IMR-90 (cell line): ENCODE measurements at regions not wholly inside any gene's neighbourhood (a gene's known extent, or its start where the extent isn't known, plus 50 kb on each side); places are given as distances from the start of the nearest gene placed in this dataset.

Experiments used
- ATAC-seq: fragments of 200-7000 bp; cut with Tn5 transposase; 2 replicates; pipeline ENCODE4 v1.9.1; 2020; ENCODE audit warnings: low read depth, mild to moderate bottlenecking, moderate library complexity
- BruUV-seq: library from RNA; stranded (reverse); fragments of 400-500 nt; replicated peaks from 2 replicates; lab custom pipeline; 2021; lab: Mats Ljungman, UMichigan
- CTCF ChIA-PET: fragments of 300-600 bp; formaldehyde crosslinking; extraction: SDS; loops from one replicate; lab custom pipeline; 2021; ENCODE audit warnings: antibody characterized with exemption; lab: Yijun Ruan, JAX
- POLR2A ChIA-PET: fragments of 300-600 bp; sonication (Branson Sonifier 250); formaldehyde crosslinking; loops from one replicate; lab custom pipeline; 2022; ENCODE audit warnings: antibody characterized with exemption; ENCODE audit not compliant: unreplicated experiment; lab: Charles Lee
- DNase-seq: peaks from one replicate; pipeline ENCODE4 v3.0.0; 2013
- H2AFZ ChIP-seq: replicated peaks from 2 replicates; pipeline ENCODE3; 2013; ENCODE audit warnings: low read length, mild to moderate bottlenecking; ENCODE audit not compliant: poor library complexity
- H2AK5ac ChIP-seq: 2 replicates; pipeline ENCODE4 v1.6.1; 2013; ENCODE audit warnings: low read depth, low read length, inconsistent platforms
- H2AK9ac ChIP-seq: replicated peaks from 2 replicates; pipeline ENCODE3; 2013; ENCODE audit warnings: mild to moderate bottlenecking, low read depth, low read length, moderate library complexity; ENCODE audit not compliant: poor library complexity
- H2BK120ac ChIP-seq: 2 replicates; pipeline ENCODE4 v1.6.1; 2013; ENCODE audit warnings: low read depth, low read length, inconsistent platforms
- H2BK15ac ChIP-seq: 3 replicates; pipeline ENCODE4 v1.6.1; 2013; ENCODE audit warnings: low read depth, low read length, inconsistent platforms
- H2BK20ac ChIP-seq: 2 replicates; pipeline ENCODE4 v1.6.1; 2013; ENCODE audit warnings: low read depth, mild to moderate bottlenecking, inconsistent platforms, low read length, moderate library complexity
- H2BK5ac ChIP-seq: 2 replicates; pipeline ENCODE4 v1.6.1; 2013; ENCODE audit warnings: mild to moderate bottlenecking, low read depth, low read length, inconsistent platforms; ENCODE audit not compliant: poor library complexity, severe bottlenecking
- H3K14ac ChIP-seq: replicated peaks from 2 replicates; pipeline ENCODE4 v1.6.1; 2013; ENCODE audit warnings: low read depth, low read length, inconsistent platforms
- H3K18ac ChIP-seq: 2 replicates; pipeline ENCODE4 v1.6.1; 2013; ENCODE audit warnings: low read depth, low read length, control low read depth
- H3K23ac ChIP-seq: 2 replicates; pipeline ENCODE4 v1.6.1; 2013; ENCODE audit warnings: low read depth, low read length, inconsistent platforms
- H3K27ac ChIP-seq: 2 replicates; pipeline ENCODE4 v1.5.1; 2013; ENCODE audit warnings: mild to moderate bottlenecking, control low read depth, low read length; ENCODE audit not compliant: insufficient read depth
- H3K27me3 ChIP-seq: 2 replicates; pipeline ENCODE4 v1.6.1; 2013; ENCODE audit warnings: low read length; ENCODE audit not compliant: control insufficient read depth, insufficient read depth
- H3K36me3 ChIP-seq: 2 replicates; pipeline ENCODE4 v1.6.1; 2013; ENCODE audit warnings: low read length, mixed read lengths; ENCODE audit not compliant: control insufficient read depth, insufficient read depth
- H3K4ac ChIP-seq: 2 replicates; pipeline ENCODE4 v1.6.1; 2013; ENCODE audit warnings: low read depth, low read length, inconsistent platforms
- H3K4me1 ChIP-seq: 2 replicates; pipeline ENCODE4 v1.6.1; 2013; ENCODE audit warnings: low read length, mixed read lengths; ENCODE audit not compliant: control insufficient read depth, insufficient read depth
- H3K4me2 ChIP-seq: 2 replicates; pipeline ENCODE4 v1.6.1; 2013; ENCODE audit warnings: low read depth, mild to moderate bottlenecking, control low read depth, low read length, moderate library complexity
- H3K4me3 ChIP-seq: 2 replicates; pipeline ENCODE4 v1.5.1; 2013; ENCODE audit warnings: low read depth, mild to moderate bottlenecking, control low read depth, low read length, moderate library complexity; ENCODE audit not compliant: insufficient read depth
- H3K56ac ChIP-seq: 2 replicates; pipeline ENCODE4 v1.6.1; 2013; ENCODE audit warnings: low read length, inconsistent platforms; ENCODE audit not compliant: insufficient read depth; ENCODE audit errors: extremely low read depth
- H3K79me1 ChIP-seq, 2 experiments: 2 replicates each; pipeline ENCODE4 v1.6.1; 2013; ENCODE audit warnings: low read length in 2 of 2, inconsistent platforms in 1 of 2, low read depth in 1 of 2
- H3K9ac ChIP-seq: 2 replicates; pipeline ENCODE4 v1.6.1; 2013; ENCODE audit warnings: low read depth, low read length, control low read depth
- H3K9me1 ChIP-seq: 2 replicates; pipeline ENCODE4 v1.6.1; 2013; ENCODE audit warnings: low read length, inconsistent platforms; ENCODE audit not compliant: insufficient read depth
- H3K9me3 ChIP-seq: 2 replicates; pipeline ENCODE4 v1.6.1; 2013; ENCODE audit warnings: low read length; ENCODE audit not compliant: control insufficient read depth, insufficient read depth
- H4K20me1 ChIP-seq: 2 replicates; pipeline ENCODE4 v1.6.1; 2013; ENCODE audit warnings: low read length, inconsistent platforms; ENCODE audit not compliant: insufficient read depth
- H4K5ac ChIP-seq: 2 replicates; pipeline ENCODE4 v1.6.1; 2013; ENCODE audit warnings: mild to moderate bottlenecking, low read depth, low read length, control low read depth
- H4K8ac ChIP-seq, 2 experiments: 2 replicates each; pipeline ENCODE4 v1.6.1; 2013; ENCODE audit warnings: low read depth in 2 of 2, low read length in 2 of 2, control low read depth in 1 of 2, inconsistent platforms in 1 of 2
- H4K91ac ChIP-seq: 2 replicates; pipeline ENCODE4 v1.6.1; 2013; ENCODE audit warnings: low read depth, low read length, inconsistent platforms; ENCODE audit not compliant: insufficient read depth
- BHLHE40 ChIP-seq: fragments of 150-350 bp; IDR thresholded peaks from 2 replicates; pipeline ENCODE4 v1.6.1; 2016; ENCODE audit warnings: mild to moderate bottlenecking, low read depth, low read length
- CEBPB ChIP-seq: IDR thresholded peaks from 2 replicates; pipeline ENCODE4 v1.6.1; 2012; ENCODE audit warnings: low read depth, low read length, improper control_type of control experiment
- CHD1 ChIP-seq: IDR thresholded peaks from 2 replicates; pipeline ENCODE4 v1.6.1; 2012; ENCODE audit warnings: low read depth, low read length, improper control_type of control experiment
- CTCF ChIP-seq: conservative IDR thresholded peaks from 2 replicates; pipeline ENCODE4 v1.5.1; 2012; ENCODE audit warnings: mild to moderate bottlenecking, low read depth, low read length, improper control_type of control experiment
- FOS ChIP-seq: fragments of 150-350 bp; IDR thresholded peaks from 2 replicates; pipeline ENCODE4 v1.6.1; 2016; ENCODE audit warnings: low read depth, low read length
- MAFK ChIP-seq: IDR thresholded peaks from 2 replicates; pipeline ENCODE4 v1.6.1; 2012; ENCODE audit warnings: low read depth, low read length, improper control_type of control experiment
- MAZ ChIP-seq: IDR thresholded peaks from 2 replicates; pipeline ENCODE4 v1.6.1; 2012; ENCODE audit warnings: low read depth, mild to moderate bottlenecking, low read length, improper control_type of control experiment, moderate library complexity, borderline replicate concordance
- MXI1 ChIP-seq: IDR thresholded peaks from 2 replicates; pipeline ENCODE4 v1.6.1; 2012; ENCODE audit warnings: low read depth, mild to moderate bottlenecking, low read length, moderate library complexity, borderline replicate concordance
- NFE2L2 ChIP-seq: fragments of 150-350 bp; IDR thresholded peaks from 2 replicates; pipeline ENCODE4 v1.6.1; 2016; ENCODE audit warnings: low read depth, mild to moderate bottlenecking, low read length
- POLR2A ChIP-seq: IDR thresholded peaks from 2 replicates; pipeline ENCODE4 v1.6.1; 2012; ENCODE audit warnings: mild to moderate bottlenecking, low read depth, low read length
- RAD21 ChIP-seq: IDR thresholded peaks from 2 replicates; pipeline ENCODE4 v1.6.1; 2012; ENCODE audit warnings: low read length, improper control_type of control experiment
- RCOR1 ChIP-seq: IDR thresholded peaks from 2 replicates; pipeline ENCODE4 v1.6.1; 2012; ENCODE audit warnings: mild to moderate bottlenecking, low read length, improper control_type of control experiment; ENCODE audit not compliant: insufficient replicate concordance
- RFX5 ChIP-seq: IDR thresholded peaks from 2 replicates; pipeline ENCODE4 v1.8.0; 2012; ENCODE audit warnings: low read depth, mild to moderate bottlenecking, low read length, moderate library complexity
- SMC3 ChIP-seq: fragments of 150-350 bp; IDR thresholded peaks from 2 replicates; pipeline ENCODE4 v1.6.1; 2016; ENCODE audit warnings: low read depth, mild to moderate bottlenecking, antibody characterized with exemption, low read length, moderate library complexity
- WGBS, 2 experiments: methylation state at CpG; one replicate each; pipeline versions ENCODE4 v1.1.5 to v1.1.7; 2013; ENCODE audit warnings: missing lambda C conversion rate in 2 of 2; ENCODE audit not compliant: insufficient read length in 1 of 2; ENCODE audit errors: extremely low coverage in 2 of 2; 5-methylcytosine and 5-hydroxymethylcytosine counted together
- dilution Hi-C: fragments of 300-500 bp; cut with HindIII; formaldehyde crosslinking; loops from one replicate; pipeline ENCODE4 v1.14.3; 2018; ENCODE audit warnings: low sequenced_read_pairs; ENCODE audit not compliant: unreplicated experiment
- in situ Hi-C: fragments of 300-500 bp; cut with MboI; formaldehyde crosslinking; loops from 3 replicates; pipeline ENCODE4 v1.14.3; 2019; ENCODE audit warnings: low sequenced_read_pairs, inconsistent platforms, mixed read lengths
- intact Hi-C: fragments of 100-400 bp; cut with micrococcal nuclease; formaldehyde crosslinking; loops from 2 replicates; pipeline ENCODE4 v1.10.0; 2022
- TF ChIP-seq, protein P1 (sequence below): fragments of 150-350 bp; IDR thresholded peaks from 2 replicates; pipeline ENCODE4 v1.6.1; 2016; ENCODE audit warnings: low read depth, mild to moderate bottlenecking, low read length, moderate library complexity, borderline replicate concordance
- TF ChIP-seq, protein P2 (sequence below): fragments of 150-350 bp; IDR thresholded peaks from 2 replicates; pipeline ENCODE4 v1.6.1; 2017; ENCODE audit warnings: mild to moderate bottlenecking, antibody characterized with exemption, low read length, low read depth

DNA sequence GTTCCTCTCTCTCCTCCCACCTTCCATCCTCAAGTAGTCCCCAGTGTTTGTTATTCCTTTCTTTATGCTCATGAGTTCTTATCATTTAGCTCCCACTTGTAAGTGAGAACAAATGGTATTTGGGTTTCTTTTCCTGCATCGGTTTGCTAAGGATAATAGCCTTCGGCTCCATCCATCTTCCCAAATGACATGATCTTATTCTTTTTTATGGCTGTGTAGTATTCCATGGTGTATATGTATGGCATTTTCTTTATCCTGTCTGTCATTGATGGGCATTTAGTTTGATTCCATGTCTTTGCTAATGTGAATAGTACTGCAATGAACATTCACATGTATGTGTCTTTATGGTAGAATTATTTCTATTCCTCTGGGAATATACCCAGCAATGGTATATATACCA lies 62.4 kb upstream of the CFAP161 start:
- Histone ChIP-seq H3K56ac (no peak overlapping the region), H2AK5ac (no peak overlapping the region), H3K27me3 (peaks cover 10% of the 10 kb centered on the region), H4K20me1 (no peaks in the 10 kb centered on the region), H3K27ac (no peak overlapping the region), H2BK120ac (no peak overlapping the region), H3K4me3 (no peak overlapping the region), H3K36me3 (no peaks in the 10 kb centered on the region), H2BK20ac (no peak overlapping the region), H3K9me1 (no peaks in the 10 kb centered on the region), H2BK15ac (no peak overlapping the region), H3K9me3 (no peaks in the 10 kb centered on the region), H3K4me1 (peaks cover 4% of the 10 kb centered on the region; the same call in 1 of the 2 replicates), H4K5ac (no peak overlapping the region), H2AK9ac (no peak overlapping the region), H2AFZ (no peak overlapping the region), H3K79me1 (no peaks in the 10 kb centered on the region), H4K8ac (no peak overlapping the region), H2BK5ac (no peak overlapping the region), H3K4ac (no peak overlapping the region), H3K4me2 (no peak overlapping the region), H3K14ac (no peak overlapping the region), H3K18ac (no peak overlapping the region), H3K9ac (no peak overlapping the region), H3K23ac (no peak overlapping the region), H4K91ac (no peak overlapping the region)
- ATAC-seq: no peak
- no TSS peak for BruUV-seq
- CTCF ChIA-PET: no interaction called here
- dilution Hi-C loops: no loop called here
- intact Hi-C loops: no loop called here
- in situ Hi-C loops: no loop called here
- no CpG with 5 or more reads among the region's 2 CpGs for WGBS, 2 experiments
- POLR2A ChIA-PET: no interaction called here
- no peak for TF ChIP-seq NFE2L2
- TF ChIP-seq CEBPB: no peak
- no peak for TF ChIP-seq CHD1
- no peak for TF ChIP-seq MXI1
- TF ChIP-seq, protein P1, sequence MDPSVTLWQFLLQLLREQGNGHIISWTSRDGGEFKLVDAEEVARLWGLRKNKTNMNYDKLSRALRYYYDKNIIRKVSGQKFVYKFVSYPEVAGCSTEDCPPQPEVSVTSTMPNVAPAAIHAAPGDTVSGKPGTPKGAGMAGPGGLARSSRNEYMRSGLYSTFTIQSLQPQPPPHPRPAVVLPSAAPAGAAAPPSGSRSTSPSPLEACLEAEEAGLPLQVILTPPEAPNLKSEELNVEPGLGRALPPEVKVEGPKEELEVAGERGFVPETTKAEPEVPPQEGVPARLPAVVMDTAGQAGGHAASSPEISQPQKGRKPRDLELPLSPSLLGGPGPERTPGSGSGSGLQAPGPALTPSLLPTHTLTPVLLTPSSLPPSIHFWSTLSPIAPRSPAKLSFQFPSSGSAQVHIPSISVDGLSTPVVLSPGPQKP: no peak
- TF ChIP-seq MAFK: no peak
- TF ChIP-seq FOS: no peak
- TF ChIP-seq BHLHE40: no peak
- no peak for TF ChIP-seq CTCF
- TF ChIP-seq RFX5: no peak
- TF ChIP-seq POLR2A: no peak
- no peak for TF ChIP-seq SMC3
- TF ChIP-seq MAZ: no peak
- TF ChIP-seq RAD21: no peak
- no peak for TF ChIP-seq RCOR1
- TF ChIP-seq, protein P2, sequence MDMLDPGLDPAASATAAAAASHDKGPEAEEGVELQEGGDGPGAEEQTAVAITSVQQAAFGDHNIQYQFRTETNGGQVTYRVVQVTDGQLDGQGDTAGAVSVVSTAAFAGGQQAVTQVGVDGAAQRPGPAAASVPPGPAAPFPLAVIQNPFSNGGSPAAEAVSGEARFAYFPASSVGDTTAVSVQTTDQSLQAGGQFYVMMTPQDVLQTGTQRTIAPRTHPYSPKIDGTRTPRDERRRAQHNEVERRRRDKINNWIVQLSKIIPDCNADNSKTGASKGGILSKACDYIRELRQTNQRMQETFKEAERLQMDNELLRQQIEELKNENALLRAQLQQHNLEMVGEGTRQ: no peak
- no peak for DNase-seq
